Caco-2 (cell line): ENCODE measurements at regions not wholly inside any gene's neighbourhood (a gene's known extent, or its start where the extent isn't known, plus 50 kb on each side); places are given as distances from the start of the nearest gene placed in this dataset.

ENCODE experiments used
- BruUV-seq: library from RNA; stranded (reverse); fragments of 400-500 nt; replicated peaks from 2 replicates; lab custom pipeline; 2021; lab: Mats Ljungman, UMichigan
- CTCF ChIA-PET: fragments of 300-600 bp; sonication (Branson Sonifier 250); formaldehyde crosslinking; loops from one replicate; lab custom pipeline; 2022; ENCODE audit warnings: antibody characterized with exemption; lab: Charles Lee
- POLR2A ChIA-PET: fragments of 300-600 bp; sonication (Branson Sonifier 250); formaldehyde crosslinking; loops from one replicate; lab custom pipeline; 2022; ENCODE audit warnings: antibody characterized with exemption; lab: Charles Lee
- DNase-seq, 2 experiments: peaks; one replicate each; pipeline versions ENCODE4 v3.0.0 to v3.0.0-alpha.2; 2020 to 2022
- H3K27me3 ChIP-seq: replicated peaks from 2 replicates; pipeline ENCODE4 v1.6.0; 2011; ENCODE audit warnings: low read length; ENCODE audit not compliant: control insufficient read depth, insufficient read depth
- H3K36me3 ChIP-seq: 2 replicates; pipeline ENCODE4 v1.5.1; 2011; ENCODE audit warnings: low read length; ENCODE audit not compliant: control insufficient read depth, insufficient read depth
- H3K4me1 ChIP-seq: fragments of 250-450 bp; sonication (Bioruptor Pico); 2 replicates; pipeline ENCODE4 v1.5.1; 2020; ENCODE audit warnings: mild to moderate bottlenecking
- H3K4me3 ChIP-seq: 2 replicates; pipeline ENCODE4 v1.5.1; 2011; ENCODE audit warnings: low read depth, mild to moderate bottlenecking, control low read depth, low read length
- H3K9me3 ChIP-seq: fragments of 250-450 bp; sonication (Bioruptor Pico); 2 replicates; pipeline ENCODE4 v1.5.1; 2020; ENCODE audit warnings: mild to moderate bottlenecking, moderate library complexity
- H3K27ac Mint-ChIP-seq: one replicate; pipeline ENCODE4 v1.8.0; 2022; ENCODE audit warnings: mixed read lengths; ENCODE audit not compliant: unreplicated experiment
- H3K27me3 Mint-ChIP-seq: one replicate; pipeline ENCODE4 v1.8.0; 2022; ENCODE audit warnings: mixed read lengths; ENCODE audit not compliant: insufficient read depth, unreplicated experiment
- H3K36me3 Mint-ChIP-seq: one replicate; pipeline ENCODE4 v1.8.0; 2022; ENCODE audit warnings: mild to moderate bottlenecking, mixed read lengths; ENCODE audit not compliant: insufficient read depth, unreplicated experiment
- H3K4me1 Mint-ChIP-seq: one replicate; pipeline ENCODE4 v1.8.0; 2022; ENCODE audit warnings: low read depth, mixed read lengths; ENCODE audit not compliant: unreplicated experiment
- H3K4me3 Mint-ChIP-seq: one replicate; pipeline ENCODE4 v1.8.0; 2022; ENCODE audit warnings: mild to moderate bottlenecking, moderate library complexity, mixed read lengths; ENCODE audit not compliant: unreplicated experiment
- H3K9me3 Mint-ChIP-seq: one replicate; pipeline ENCODE4 v1.8.0; 2022; ENCODE audit warnings: mixed read lengths; ENCODE audit not compliant: unreplicated experiment
- CTCF ChIP-seq, 2 experiments: fragments of 200-600 bp in 1 of 2; IDR thresholded peaks; 1 replicate in 1 of 2; 2 replicates in 1 of 2; pipeline versions ENCODE4 v1.5.1 to v1.8.0; 2011 to 2022; ENCODE audit warnings: antibody characterized with exemption in 1 of 2, control low read depth in 1 of 2, inconsistent platforms in 1 of 2, low read depth in 1 of 2, low read length in 1 of 2, mild to moderate bottlenecking in 1 of 2, moderate library complexity in 1 of 2; ENCODE audit not compliant: insufficient read depth in 1 of 2, severe bottlenecking in 1 of 2, unreplicated experiment in 1 of 2
- intact Hi-C: fragments of 100-400 bp; cut with micrococcal nuclease; formaldehyde crosslinking; loops from one replicate; pipeline ENCODE4 v1.10.0; 2022; ENCODE audit not compliant: unreplicated experiment

GRCh38 chr10:129156406-129156805, 310.6 kb upstream of the MGMT start:
- Histone ChIP-seq H3K4me1 (no peaks in the 10 kb centered on the region), H3K27me3 (no peaks in the 10 kb centered on the region), H3K9me3 (no peaks in the 10 kb centered on the region; the same call in 1 of the 2 replicates), H3K4me3 (no peak overlapping the region), H3K36me3 (no peaks in the 10 kb centered on the region)
- no peaks in the 10 kb centered on the region for H3K36me3 Mint-ChIP-seq
- CTCF ChIA-PET: no interaction called here
- DNase-seq: no peak
- no peak for TF ChIP-seq CTCF (IDR thresholded peaks at IDR 0.05; ENCODE audit: insufficient read depth in 1 of 2, low read depth in 1 of 2, low read length in 1 of 2, severe bottlenecking in 1 of 2, unreplicated experiment in 1 of 2)
- POLR2A ChIA-PET: no interaction called here
- peaks cover 10% of the 10 kb centered on the region for H3K9me3 Mint-ChIP-seq
- H3K27me3 Mint-ChIP-seq: peaks cover 7% of the 10 kb centered on the region
- H3K27ac Mint-ChIP-seq: no peak overlapping the region
- H3K4me1 Mint-ChIP-seq: no peaks in the 10 kb centered on the region
- intact Hi-C loops: no loop called here
- no TSS peak for BruUV-seq
- H3K4me3 Mint-ChIP-seq: no peak overlapping the region

GRCh38 chr10:129157185-129157584, 309.9 kb upstream of the MGMT start:
- H3K36me3 Mint-ChIP-seq: no peaks in the 10 kb centered on the region
- H3K9me3 Mint-ChIP-seq: peaks cover 10% of the 10 kb centered on the region
- H3K4me3 Mint-ChIP-seq: no peak overlapping the region
- no peak overlapping the region for H3K4me3 ChIP-seq
- no peak for TF ChIP-seq CTCF (IDR thresholded peaks at IDR 0.05; ENCODE audit: insufficient read depth in 1 of 2, low read depth in 1 of 2, low read length in 1 of 2, severe bottlenecking in 1 of 2, unreplicated experiment in 1 of 2)
- BruUV-seq: no TSS peak
- H3K27me3 ChIP-seq: no peaks in the 10 kb centered on the region
- intact Hi-C loops: no loop called here
- DNase-seq: no peak
- no peaks in the 10 kb centered on the region for H3K4me1 ChIP-seq
- H3K36me3 ChIP-seq: no peaks in the 10 kb centered on the region
- H3K27me3 Mint-ChIP-seq: peaks cover 7% of the 10 kb centered on the region
- H3K4me1 Mint-ChIP-seq: no peaks in the 10 kb centered on the region
- CTCF ChIA-PET: no interaction called here
- no peaks in the 10 kb centered on the region; the same call in 1 of the 2 replicates for H3K9me3 ChIP-seq
- H3K27ac Mint-ChIP-seq: no peak overlapping the region
- POLR2A ChIA-PET: no interaction called here

DNA sequence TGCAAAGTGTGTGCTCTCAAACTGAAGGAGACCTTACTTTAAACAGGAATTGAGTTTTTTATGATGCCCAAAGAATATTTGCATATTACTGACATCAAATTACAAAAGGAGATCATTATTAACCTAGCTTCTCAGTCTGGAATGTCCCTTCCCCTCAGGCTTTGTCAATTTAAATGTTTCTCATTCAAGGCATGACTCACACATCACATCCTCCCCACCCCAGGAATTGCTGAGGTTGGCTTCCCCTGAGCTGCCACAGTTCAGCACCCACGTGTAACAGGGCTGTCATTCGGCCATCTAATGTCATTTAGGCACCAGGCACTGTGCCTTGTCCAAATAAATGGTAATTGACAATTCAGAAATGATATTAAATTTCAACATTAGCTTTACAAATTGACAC, 305.9 kb upstream of the MGMT start:
- no peaks in the 10 kb centered on the region for H3K36me3 ChIP-seq
- Mint-ChIP-seq H3K4me3 (no peak overlapping the region), H3K4me1 (no peaks in the 10 kb centered on the region), H3K27ac (no peak overlapping the region), H3K9me3 (peaks cover 10% of the 10 kb centered on the region), H3K27me3 (peaks cover 7% of the 10 kb centered on the region), H3K36me3 (no peaks in the 10 kb centered on the region)
- no peak overlapping the region for H3K4me3 ChIP-seq
- DNase-seq: no peak
- POLR2A ChIA-PET: no interaction called here
- H3K9me3 ChIP-seq: no peaks in the 10 kb centered on the region; the same call in 1 of the 2 replicates
- CTCF ChIA-PET: no interaction called here
- H3K4me1 ChIP-seq: no peaks in the 10 kb centered on the region
- intact Hi-C loops: no loop called here
- no peak for TF ChIP-seq CTCF (IDR thresholded peaks at IDR 0.05; ENCODE audit: insufficient read depth in 1 of 2, low read depth in 1 of 2, low read length in 1 of 2, severe bottlenecking in 1 of 2, unreplicated experiment in 1 of 2)
- no peaks in the 10 kb centered on the region for H3K27me3 ChIP-seq
- BruUV-seq: no TSS peak
